COLO829 (cell line): ENCODE measurements at regions not wholly inside any gene's neighbourhood (a gene's known extent, or its start where the extent isn't known, plus 50 kb on each side); places are given as distances from the start of the nearest gene placed in this dataset.

Source experiments
- DNase-seq: peaks from one replicate; pipeline ENCODE4 v3.0.0; 2012; ENCODE audit warnings: low spot score

DNA sequence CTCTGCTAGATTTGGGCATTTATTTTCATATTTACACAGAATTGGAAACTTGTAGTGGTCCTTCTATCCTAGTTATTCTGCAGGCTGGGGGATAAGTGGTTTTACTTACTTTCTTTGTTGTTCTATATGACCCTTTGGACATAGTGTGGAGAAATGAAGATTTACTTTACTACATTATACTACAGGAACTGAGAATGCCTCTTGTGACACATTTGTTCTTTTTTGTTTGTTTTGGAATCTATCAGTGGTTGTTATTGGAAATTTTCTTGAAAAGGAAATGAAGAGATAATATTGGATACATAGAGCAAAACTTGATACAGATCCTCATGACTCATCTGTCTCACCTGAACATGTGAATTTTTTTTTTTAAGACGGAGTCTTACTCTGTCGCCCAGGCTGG, 146.1 kb upstream of the DPYD start:
- no peak for DNase-seq

- no peak for DNase-seq
Measured at GRCh38 chr1:98059620-98060019, 138.8 kb upstream of the DPYD start.

GRCh38 chr1:98058676-98059075, 137.8 kb upstream of the DPYD start:
- DNase-seq, result no peak

DNA sequence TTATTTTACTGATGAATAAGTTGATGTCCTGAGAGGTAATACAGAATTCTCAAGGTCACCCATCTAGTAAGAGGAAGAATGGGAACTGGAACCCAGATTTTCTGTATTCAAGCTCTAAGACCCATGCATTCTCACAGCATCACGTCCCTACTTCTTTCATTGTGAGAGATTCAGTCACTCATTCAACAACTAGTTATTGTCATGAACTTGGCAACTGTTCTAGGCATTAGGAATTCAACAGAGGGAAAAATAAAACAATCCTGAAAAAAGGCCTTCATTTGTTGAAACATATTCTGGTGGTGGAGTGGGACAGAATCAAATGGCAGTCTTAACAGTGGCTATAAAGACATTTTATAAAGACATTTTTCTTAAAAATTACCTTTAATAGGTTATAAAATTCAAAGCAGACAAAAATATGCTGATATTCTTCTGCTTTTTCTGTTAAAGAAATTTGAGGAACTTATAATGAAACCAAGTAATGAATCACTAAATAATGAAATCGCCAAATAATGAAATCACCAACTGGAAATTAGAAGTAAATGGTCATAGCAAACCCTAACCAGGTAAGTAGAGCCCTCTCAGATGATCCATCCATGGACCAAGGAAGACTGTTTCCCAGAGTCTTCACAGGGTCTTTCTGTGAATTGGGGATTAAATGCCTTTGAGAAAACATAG, 136.5 kb upstream of the DPYD start:
- DNase-seq, result no peak

- DNase-seq, result no peak
Measured at GRCh38 chr1:98056781-98057180, 135.9 kb upstream of the DPYD start.

DNA sequence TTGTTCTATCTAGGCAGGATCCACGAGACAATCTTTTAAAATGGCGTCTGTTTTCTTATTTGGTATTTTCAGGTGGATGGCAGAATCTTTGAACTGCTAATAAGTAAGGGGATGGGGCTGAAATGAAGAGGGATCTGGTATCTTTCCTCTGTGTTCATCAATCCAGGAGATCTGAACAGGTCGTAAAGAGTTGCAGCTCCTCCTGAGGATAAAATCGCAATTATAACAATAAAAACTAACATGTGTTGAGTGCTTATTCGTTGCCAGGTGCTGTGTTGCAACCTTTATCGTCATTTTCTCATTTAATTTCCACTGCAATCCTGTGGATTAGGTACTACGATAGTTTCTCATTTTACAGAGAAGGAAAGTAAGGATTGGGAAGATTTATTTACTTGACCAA, 134.6 kb upstream of the DPYD start:
- DNase-seq, result no peak

- DNase-seq, result no peak
Measured at GRCh38 chr1:98054786-98055185, 134.0 kb upstream of the DPYD start.

GRCh38 chr1:98054367-98054701, 133.5 kb upstream of the DPYD start:
- no peak for DNase-seq

DNA sequence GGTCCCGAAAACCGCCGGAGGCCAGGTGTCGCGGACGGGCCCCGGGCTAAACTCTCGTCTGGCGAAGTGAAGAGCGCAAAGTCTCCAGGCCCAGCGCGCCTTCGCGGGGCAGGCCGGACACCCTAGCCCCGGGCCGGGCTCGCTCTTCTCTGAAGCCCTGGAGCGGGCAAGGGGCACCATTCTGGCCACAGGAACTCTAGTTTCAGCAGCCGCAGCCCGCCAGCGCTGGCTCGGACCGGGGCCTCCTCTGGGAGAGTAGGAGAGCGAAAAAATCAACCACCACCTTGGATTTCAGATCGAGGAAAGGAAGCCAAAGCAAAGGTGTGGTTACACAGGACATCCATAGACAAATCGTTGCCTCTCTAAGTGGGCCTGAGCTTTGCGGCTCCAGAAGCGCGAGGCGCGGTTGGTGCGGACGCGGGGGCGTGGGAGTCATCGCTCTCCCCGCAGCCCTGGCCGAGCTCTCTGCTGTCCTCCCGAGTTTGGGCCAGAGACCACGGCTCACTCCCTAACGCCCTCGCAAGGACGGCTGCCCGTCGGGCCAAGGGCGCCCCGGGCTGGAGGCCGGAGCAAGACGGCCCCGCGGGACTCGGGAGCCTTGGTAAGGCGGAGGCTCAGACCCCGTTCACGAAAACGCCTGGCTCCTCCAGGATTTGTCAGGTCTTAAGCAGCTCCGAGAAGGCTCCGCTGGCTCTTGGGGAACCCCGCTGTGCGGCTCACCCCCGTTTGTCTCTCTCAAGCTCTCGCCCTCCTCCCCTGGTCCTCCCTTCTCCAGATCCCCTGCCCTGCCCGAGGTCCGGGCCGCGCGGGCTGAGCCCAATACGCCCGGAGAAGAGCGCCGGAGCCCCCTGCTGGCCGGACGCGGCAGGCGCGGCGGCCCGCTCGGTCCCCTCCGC, 132.9 kb upstream of the DPYD start:
- DNase-seq, result peak; percentile 10

- peak; percentile 24 for DNase-seq
Measured at GRCh38 chr1:98051065-98051675, 130.3 kb upstream of the DPYD start.

DNA sequence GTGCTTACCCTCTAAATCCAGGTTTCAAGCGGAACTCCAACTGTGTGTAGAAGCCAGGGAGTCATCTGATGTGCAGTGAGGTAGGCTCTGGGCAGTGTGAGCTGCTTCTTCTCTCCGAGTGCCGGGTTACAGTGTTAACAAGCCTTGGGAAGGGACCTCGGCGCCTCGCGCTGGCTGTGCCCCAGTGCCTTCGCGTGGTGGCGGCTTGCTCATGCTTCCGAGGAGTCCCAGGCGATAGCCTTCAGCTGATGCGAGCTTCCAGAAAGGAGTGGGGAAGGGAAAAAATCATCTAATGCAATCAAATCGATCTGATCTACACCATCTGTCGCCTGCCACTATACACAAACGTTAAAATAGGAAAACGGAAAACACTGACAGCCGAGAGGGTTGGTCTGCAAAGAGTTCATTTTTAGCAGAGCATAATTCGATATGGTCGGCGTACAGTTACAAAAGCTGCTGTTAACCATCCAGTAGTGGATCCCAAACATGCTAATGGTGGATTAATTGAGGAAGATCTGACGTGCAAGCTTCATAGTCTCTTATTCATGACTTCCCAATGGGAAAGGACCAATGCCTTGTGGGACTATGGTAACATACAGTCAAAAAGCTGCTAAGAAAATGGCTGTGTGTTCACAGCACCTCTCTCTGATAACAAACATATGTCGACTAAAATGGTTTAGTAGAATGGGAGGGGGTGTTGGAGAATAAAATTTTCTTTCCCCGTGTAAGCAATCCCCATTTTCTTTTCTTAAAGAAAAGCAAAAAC, 128.7 kb upstream of the DPYD start:
- no peak for DNase-seq

GRCh38 chr1:98048751-98049325, 128.0 kb upstream of the DPYD start:
- DNase-seq, result no peak

- peak; percentile 33 for DNase-seq
Measured at GRCh38 chr1:98048244-98048643, 127.4 kb upstream of the DPYD start.

- no peak for DNase-seq
Measured at GRCh38 chr1:98047171-98047570, 126.3 kb upstream of the DPYD start.

DNA sequence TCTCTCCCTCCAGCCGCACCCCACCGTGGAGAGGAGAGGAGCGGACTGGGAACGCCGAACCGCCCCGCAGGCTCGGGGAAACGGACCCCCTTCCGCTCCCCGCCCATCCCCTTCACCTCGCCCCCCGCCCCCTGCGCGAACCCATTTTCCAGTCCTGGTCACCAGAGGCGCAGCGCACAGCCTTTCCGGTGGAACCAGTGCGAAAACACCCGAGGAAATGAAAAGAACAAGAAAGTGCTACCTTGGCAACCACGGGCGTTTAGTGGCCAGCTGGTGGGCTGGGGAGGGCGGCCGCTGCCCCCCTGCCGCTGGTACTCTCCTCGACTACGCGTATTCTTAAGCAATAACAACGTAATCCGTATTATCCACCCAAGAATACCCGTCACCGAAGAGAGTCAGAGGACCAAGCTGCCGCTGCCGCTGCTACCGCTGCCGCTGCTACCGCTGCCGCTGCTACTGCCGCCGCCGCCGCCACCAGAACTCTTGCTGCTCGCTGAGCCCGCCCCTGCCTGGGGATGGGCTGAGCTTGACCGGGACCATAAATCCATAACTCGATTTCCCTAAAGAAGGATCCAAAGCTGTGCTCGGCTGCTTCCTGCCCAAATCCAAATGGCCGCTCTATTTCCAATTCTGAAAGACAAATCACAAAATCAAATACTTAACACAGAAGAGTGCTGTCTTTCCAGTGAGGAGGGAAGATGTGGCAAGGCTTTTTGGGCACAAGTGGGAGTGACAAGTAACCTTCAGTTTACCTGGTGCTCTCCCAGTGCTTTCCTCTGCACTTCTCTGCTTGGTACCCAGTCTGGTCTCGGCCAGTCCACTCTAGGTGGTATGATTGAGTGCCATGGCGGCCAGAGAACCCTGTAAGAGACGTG, 125.2 kb upstream of the DPYD start:
- DNase-seq, result no peak

- DNase-seq, result no peak
Measured at GRCh38 chr1:98045211-98045766, 124.5 kb upstream of the DPYD start.

GRCh38 chr1:98044766-98045165, 123.9 kb upstream of the DPYD start:
- DNase-seq, result no peak

DNA sequence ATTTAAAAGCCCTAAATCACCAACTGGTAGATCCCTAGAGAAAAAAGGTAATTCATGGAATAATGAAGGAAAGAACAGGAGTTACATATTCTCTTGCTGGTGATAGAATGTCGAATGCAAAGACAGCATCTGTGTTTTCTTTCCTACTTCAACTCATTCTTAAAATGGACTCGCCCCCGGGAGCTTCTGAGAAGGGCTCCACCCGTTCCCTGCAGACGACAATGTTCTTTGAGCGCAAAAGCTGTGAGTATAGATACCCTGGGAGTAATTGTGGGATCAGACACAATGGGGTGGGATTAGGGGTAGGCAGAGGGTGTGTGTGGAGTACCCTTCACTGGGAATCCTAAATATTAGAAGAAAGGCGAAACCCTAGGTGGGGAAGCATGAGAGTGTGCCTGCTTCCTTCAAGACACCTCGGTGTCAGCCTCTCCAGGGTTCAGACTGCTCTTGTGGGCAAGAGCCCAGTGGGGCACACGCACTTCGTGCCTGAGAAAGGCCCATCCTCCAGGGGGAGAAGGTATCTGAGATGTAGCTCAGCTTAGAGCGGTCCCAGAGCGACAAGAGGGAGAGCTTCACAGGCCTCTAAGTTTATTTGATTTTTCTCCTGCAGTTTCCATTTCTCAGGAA, 123.3 kb upstream of the DPYD start:
- DNase-seq, result no peak

DNA sequence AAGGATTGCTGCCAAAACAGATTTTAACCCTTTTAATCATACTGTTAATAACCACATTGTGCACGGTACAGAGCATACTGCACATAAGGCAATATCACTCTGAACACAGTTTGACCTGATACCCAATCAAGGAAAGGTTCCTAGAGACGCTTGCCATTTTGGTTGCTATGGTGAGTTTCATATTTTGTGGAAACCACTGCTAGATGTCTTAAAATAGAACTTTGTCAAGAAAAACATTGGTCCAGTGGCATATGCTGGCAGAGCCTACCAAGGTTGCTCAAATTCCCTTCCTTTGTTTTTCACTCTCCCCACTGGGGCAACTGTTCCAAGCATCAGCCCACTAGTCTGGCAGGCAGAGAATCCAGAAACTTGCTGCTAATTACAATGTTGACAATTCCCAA, 114.8 kb upstream of the DPYD start:
- no peak for DNase-seq

- no peak for DNase-seq
Measured at GRCh38 chr1:98034505-98034904, 113.7 kb upstream of the DPYD start.
